GM12864 (cell line): ENCODE measurements at regions not wholly inside any gene's neighbourhood (a gene's known extent, or its start where the extent isn't known, plus 50 kb on each side); places are given as distances from the start of the nearest gene placed in this dataset.
"Not testable (repeated sequence)": the region's sequence is repeated elsewhere in the genome, so short reads cannot be mapped to it uniquely, and the experiment has no call there.

ENCODE experiments used
- DNase-seq: peaks from one replicate; pipeline ENCODE4 v3.0.0-alpha.2; 2011; ENCODE audit warnings: low read depth
- H3K4me3 ChIP-seq: 2 replicates; pipeline ENCODE4 v1.5.1; 2011; ENCODE audit warnings: mild to moderate bottlenecking, low read depth, low read length, control low read depth
- CTCF ChIP-seq: IDR thresholded peaks from 2 replicates; pipeline ENCODE4 v1.5.1; 2011; ENCODE audit warnings: low read depth, mild to moderate bottlenecking, moderate library complexity, low read length, control low read depth, inconsistent platforms; ENCODE audit errors: missing control alignments

- no peak for DNase-seq
- no peak overlapping the region for H3K4me3 ChIP-seq
- TF ChIP-seq CTCF, result no peak
These were observed 299.3 kb upstream of the DDI1 start for GRCh38 chr11:103737037-103737622.

- DNase-seq, result no peak
- H3K4me3 ChIP-seq, result no peak overlapping the region
- TF ChIP-seq CTCF, result no peak
These were observed 298.7 kb upstream of the DDI1 start for GRCh38 chr11:103737747-103738146.

GRCh38 chr11:103739074-103739796 lies 297.2 kb upstream of the DDI1 start:
- H3K4me3 ChIP-seq, result 0 out of 2 replicates have a peak overlapping the region, but pooled peaks have one; percentile 6

GRCh38 chr11:103744496-103745153 lies 291.8 kb upstream of the DDI1 start:
- TF ChIP-seq CTCF, result no peak
- no peak overlapping the region for H3K4me3 ChIP-seq
- DNase-seq, result no peak

More at GRCh38 chr11:103739074-103739796, 297.2 kb upstream of the DDI1 start:
- DNase-seq, result not testable (repeated sequence)

GRCh38 chr11:103749158-103749557 lies 287.3 kb upstream of the DDI1 start:
- TF ChIP-seq CTCF, result no peak
- no peak overlapping the region for H3K4me3 ChIP-seq
- no peak for DNase-seq

- TF ChIP-seq CTCF, result no peak
- DNase-seq, result no peak
- no peak overlapping the region for H3K4me3 ChIP-seq
These were observed 267.6 kb upstream of the DDI1 start for GRCh38 chr11:103768816-103769215.

- no peak overlapping the region for H3K4me3 ChIP-seq
- no peak for TF ChIP-seq CTCF
- DNase-seq, result no peak
These were observed 263.4 kb upstream of the DDI1 start for GRCh38 chr11:103773059-103773458.
